Activated naive CD4-positive, alpha-beta T cell treated with Interleukin-2 at 50 U/mL for 16 hours (primary cell): ENCODE measurements at regions not wholly inside any gene's neighbourhood (a gene's known extent, or its start where the extent isn't known, plus 50 kb on each side); places are given as distances from the start of the nearest gene placed in this dataset.

Source experiments
- DNase-seq: peaks from one replicate; pipeline ENCODE4 v3.0.0-alpha.2; 2020

DNA sequence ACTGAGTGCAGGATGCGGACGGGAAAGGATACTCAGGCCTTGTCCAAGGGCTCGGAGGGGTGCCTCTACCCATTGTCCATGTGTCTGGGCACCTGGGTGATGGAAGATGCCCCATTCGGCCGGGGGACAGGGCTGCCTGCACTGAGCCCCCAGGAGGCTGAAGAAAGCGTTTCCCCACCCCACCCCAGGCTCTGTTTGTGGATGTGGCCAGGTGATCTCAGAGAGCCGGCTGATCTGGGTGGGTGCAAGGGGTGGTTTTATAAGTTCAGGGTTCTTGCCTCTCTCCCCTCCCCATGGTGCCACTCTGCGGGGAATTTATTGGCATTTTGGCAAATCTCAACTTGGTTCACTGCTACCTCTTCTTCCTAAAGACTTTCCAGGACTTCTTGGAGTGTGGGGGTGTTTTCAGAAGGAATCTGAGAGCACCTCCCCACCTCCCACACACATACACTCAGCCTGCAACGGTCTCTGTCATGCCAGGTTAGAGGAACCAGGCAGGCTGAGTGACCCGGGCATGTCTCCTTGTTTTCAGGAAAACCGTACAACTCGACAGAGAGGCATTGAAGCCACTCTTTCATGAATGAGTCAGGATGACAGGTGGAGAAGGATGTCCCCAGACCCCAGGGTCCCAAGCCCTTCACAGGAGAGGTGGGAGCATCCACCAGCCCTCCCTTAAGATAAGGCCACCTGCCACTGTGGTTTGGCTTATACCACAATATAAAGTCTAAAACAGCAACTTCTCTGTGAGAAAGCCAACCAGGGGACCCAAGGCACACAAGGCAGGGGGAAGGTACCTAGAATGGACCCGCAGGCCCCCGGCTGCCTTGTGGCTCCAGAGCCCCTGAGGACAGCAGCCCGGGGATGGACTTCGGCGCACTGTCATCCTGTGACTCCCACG, 174.9 kb downstream of the ETS2 start:
- no peak for DNase-seq

DNA sequence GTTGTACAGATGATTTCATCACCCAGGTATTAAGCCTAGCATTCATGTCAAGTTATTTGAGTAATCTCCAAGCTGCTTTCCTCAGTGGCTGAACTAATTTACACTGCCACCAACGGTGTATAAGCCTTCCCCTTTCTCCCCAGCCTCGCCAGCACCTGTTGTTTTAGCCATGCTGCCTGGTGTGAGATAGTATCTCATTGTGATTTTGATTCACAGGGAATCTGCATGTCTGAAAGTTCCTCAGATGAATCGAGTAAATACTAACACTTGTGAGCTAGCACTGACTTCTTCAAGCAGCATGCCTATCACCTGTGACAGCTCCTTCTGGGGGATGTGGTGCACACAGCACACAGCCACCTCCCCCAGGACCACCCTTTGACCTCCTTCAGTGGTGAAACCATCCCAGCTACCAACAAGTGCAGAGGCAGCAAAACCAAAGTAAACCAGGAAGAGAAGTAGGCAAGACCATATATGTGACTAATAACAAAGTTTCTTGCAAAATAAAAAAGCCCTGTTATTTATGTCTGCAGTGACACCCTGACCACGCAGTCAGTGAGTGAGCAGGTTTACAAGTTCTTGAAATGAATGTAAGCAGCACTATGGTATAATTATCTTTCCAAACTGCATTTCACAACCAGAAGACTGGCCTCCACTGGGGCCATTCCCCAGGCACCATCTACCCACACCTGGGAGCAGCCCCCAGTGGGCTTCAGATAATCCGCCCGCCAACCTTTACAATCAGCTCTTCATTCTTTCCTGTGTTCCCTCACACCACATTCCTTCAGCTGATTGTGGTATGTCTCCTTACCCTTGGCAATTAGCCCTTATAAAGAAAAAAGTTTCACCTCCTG, 173.8 kb downstream of the ETS2 start:
- DNase-seq: no peak

DNA sequence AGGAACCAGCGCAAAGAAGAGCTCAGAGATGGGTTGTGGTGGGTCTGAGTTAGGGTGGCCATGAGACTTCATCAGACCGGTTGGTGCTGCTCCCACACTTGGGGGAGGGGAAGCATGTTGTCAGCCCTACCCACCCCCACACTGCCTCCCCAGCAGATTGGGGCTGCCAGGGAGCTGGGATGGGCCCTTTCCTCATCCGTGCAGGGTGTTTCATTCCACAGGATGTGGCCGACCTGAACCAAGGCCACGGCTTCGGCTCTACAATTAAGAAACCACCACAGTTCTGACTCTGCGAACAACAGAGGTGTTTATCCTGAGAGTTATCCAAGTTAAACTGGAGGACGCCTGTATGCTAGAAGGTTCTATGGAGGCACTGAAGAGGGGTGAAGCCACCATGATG, 171.2 kb downstream of the ETS2 start:
- no peak for DNase-seq

DNA sequence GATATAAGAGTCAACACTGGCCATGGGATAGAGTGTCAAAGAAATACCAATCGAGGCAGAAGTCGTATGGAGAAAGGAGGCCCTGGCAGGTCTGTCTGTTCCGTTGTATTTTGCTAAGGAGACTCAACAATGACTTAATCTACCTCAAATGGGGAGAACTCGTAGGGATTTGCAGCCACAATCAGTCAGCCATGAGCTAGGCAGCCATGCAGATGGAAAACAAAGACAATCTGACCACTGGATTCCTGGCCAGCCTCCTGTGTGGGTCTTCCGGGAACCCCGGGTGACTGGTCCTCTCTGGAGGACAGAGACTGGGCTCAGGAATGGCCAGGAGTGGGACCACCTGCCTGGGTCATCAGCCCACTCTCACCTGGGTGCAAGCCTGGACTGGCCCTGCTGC, 167.8 kb downstream of the ETS2 start:
- DNase-seq: no peak

DNA sequence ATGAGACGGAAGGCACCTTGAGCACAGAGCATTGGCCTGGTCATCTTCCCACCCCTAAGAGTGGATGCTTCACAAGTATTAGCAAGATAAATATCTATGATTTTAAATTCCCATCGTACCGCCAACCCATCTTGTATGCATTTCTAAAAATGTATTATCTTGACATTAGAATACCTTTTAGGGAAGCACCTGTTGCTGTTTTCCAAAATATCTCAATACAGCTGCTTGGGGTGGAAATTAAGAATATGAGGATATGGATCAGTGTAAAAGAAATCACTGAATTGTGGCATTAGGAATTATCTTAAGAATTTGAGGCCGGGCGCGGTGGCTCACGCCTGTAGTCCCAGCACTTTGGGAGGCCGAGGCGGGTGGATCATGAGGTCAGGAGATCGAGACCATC, 166.3 kb downstream of the ETS2 start:
- DNase-seq: no peak

DNA sequence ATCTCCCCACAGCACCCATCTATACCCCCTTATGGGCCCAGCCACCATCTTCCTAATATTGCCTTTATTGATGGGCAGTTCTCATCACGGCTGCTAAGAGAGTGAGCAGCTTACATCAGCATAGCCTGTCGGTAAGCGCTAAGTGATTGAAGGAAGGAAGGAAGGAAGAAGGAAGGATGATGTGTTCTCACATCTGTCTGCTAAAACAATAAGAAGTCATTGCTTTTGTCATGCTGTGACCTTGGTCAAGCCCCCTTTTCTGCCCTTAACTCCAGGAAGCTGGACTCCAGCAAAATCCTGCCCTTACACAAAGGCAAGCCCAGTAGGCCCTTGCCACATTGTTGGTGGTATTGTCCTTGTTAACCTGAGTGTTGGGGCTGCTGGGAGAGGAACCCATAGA, 165.0 kb downstream of the ETS2 start:
- no peak for DNase-seq

DNA sequence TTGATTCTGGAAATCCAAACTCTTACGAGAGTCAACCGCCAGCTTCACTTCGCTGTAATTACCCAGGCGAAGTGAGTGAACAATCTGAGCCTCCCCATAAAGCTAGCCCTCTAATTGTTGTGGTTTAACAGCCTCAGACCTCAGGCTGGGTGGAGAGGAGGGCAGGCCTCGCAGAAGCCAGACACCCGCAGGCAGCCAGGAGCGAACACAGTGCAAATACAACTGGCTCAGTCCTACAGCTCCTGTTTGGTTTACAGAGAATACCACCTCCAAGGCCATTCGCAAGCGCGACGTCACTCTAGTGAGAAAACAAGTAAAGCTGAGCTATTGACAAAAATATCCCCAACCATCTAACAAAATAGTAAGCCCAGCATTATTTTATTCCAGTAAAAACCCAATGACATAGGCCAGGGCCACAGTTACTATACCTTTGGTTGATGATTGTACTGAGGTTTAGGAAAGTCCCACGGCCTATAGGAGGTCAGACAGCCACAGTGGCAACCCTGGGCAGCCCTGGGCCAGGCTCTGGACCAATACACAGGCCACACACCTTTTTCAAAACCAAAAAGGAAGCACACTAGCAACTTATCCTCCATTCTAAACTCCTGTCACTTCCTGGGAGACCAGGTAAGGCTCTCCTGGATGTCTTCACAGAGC, 163.3 kb downstream of the ETS2 start:
- DNase-seq: no peak

DNA sequence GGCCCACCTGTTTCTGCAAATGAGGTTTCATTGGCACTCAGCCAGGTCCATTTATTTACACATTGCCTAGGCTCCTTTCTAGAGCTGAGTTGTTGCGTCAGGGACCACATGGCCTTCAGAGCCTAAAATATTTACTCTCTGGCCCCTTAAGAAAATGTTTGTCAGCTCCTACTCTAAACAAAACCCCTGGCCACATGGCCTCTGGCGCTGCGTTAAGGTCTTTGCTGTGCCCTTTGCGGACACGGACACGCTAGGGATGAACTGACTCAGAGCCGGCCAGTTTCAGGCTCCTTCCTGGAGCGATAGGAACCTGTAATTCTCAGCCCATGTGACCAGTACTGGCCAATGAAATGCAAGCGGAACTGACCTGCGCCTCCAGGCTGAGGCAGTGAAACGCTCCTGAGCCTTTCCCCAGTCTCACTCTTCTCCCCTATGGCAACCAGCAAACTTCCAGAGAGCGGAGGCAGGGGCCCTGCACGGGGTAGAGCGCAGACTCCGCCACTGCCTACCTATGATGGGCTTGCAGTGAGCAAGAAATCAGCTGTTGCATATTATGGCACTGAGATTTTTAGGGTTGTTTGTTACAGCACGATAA, 160.3 kb downstream of the ETS2 start:
- DNase-seq: no peak

DNA sequence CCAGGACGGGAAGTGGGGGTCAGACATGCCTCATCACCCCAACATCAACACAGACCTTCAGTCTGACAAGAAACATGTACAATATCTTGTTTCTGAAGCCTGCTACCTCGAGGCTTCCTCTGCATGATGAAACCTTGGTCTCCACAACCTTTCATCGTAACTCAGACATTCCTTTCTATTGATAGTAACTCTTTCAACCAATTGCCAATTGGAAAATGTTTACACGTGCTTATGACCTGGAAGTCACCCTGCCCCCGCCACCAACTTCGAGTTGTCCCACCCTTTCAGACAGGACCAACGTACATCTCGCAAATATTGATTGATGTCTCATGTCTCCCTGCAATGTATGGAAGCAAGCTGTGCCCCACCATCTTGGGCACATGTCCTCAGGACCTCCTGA, 159.5 kb downstream of the ETS2 start:
- DNase-seq: no peak

DNA sequence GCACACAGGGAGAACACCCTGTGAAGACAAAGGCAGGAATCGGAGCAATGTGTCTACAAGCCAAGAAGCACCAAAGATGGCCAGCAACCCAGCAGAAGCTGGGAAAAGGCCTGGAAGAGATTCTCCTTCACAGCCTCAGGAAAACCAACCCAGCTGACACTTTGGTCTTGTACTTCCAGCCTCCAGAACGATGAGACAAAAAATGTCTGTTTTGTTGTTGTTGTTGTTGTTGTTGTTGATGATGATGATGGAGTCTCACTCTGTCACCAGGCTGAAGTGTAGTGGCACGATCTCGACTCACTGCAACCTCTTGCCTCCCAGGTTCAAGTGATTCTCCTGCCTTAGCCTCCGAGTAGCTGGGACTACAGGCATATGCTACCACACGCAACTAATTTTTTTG, 157.3 kb downstream of the ETS2 start:
- no peak for DNase-seq

DNA sequence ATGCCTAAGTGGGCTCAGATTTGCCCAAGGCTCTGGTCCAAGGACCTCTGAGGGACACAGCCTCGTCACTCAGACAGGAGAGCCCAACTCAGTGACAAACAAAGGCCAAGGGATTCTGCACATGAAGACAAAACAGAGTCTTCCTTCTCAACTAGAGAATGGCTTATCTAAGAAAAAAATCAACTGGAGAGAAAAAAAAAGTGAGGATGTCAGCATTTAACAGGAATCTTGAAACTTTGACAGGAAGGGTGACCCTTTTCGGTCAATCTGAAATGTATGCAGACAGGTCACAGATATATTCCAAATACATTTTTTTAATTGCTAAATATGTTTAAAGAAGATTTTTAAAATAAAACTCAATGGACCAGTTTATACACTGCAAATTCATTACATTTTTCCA, 154.5 kb downstream of the ETS2 start:
- no peak for DNase-seq

DNA sequence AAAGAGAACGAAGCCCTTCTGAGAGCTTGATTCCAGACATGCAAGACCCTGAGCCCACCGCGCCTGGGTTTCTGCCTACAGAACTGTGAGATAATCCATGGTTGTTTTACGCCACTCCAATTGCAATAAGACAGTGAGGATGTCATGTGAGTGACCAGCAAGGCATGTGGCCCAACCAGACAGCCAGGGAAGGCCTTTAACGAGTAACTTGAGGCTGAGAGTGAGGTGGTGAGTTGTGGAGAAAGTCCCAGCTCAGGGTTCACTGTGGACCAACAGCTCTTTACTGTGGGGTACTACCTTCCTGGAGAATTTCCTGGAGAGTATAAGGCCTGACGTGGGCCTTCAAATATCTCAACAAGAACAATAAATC, 153.9 kb downstream of the ETS2 start:
- no peak for DNase-seq

DNA sequence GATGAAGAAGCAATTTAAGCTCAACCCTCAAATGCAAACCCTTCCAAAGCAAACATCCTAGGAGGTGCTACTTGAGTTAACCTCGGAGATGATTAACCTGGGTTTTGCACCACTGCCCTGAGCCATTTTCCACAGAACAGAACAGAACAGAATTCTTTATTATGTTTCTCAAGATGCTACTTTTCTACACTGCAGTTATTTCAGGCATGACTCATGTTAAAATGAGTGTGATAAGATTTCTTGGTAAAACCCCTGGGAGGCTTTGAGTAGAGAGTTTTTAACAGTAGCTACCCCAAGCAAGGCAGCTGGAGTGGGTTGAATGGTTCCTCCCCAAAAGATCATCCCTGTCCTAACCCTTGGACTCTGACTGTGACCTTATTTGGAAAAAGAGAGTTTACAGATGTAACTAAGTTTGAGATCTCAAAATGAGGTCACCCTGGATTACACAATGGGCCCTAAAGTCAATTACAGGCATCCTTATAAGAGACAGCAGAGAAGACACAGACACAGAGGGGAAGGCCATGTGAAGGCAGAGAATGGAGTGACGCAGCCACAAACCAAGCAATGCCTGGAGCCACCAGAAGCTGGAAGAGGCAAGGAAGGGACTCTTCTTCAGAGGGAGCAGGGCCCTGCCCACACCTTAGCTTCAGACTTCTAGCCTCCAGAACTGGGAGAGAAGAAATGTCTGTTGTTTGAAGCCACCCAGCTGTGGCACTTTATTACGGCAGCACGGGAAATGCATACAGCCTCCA, 153.4 kb downstream of the ETS2 start:
- no peak for DNase-seq

DNA sequence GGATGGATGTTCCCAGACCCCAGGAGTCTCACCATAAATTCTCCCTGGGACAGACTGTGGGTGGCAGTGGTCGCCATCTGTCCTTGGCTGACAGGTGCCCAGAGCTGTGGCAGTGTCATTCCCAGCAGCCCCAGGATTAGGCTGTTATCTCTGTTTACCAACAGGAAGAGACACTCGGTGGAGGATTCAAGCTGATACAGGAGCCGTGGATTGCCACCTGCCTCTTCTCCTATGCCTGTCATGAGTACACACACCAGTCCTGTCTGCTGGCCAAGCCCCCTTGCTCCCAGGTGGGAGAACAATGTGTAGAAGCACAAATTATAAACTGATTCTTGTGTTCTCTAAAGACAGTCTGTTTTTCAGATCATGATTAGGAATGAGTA, 152.6 kb downstream of the ETS2 start:
- no peak for DNase-seq

DNA sequence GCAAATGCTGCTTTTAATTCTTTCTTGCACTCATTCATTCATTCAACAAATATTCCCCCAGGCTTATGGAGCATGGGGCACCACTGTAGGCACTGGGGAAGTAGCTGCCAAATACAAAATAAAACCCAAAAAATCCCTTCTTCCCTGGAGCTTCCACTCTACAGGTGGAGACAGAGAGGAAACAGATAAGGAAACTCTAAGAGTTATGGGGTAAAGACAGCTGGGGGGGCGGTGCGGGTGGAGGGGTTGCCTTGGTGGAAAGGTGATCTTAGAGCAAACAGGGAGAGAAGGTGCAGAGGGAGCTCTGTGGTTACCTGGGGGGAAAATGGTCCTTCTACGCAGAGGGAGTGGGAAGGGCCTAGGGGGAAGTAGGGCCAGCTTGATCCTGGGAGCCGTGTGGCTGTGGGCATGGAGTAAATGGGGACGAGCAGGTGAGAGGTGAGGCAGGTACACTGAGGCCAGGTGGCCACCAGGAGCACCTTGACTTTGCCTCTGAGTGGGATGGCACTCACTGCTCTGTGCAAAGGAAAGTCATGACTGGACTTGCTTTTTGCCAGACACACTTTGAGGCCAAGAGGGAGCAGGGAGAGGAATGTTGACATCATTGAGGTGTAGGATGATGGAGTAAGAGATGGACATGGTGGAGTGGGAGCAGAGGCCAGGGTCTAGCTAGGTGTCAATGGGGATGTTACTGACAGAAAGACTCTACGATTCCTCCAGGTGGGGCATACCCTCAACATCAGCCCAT, 152.0 kb downstream of the ETS2 start:
- no peak for DNase-seq

DNA sequence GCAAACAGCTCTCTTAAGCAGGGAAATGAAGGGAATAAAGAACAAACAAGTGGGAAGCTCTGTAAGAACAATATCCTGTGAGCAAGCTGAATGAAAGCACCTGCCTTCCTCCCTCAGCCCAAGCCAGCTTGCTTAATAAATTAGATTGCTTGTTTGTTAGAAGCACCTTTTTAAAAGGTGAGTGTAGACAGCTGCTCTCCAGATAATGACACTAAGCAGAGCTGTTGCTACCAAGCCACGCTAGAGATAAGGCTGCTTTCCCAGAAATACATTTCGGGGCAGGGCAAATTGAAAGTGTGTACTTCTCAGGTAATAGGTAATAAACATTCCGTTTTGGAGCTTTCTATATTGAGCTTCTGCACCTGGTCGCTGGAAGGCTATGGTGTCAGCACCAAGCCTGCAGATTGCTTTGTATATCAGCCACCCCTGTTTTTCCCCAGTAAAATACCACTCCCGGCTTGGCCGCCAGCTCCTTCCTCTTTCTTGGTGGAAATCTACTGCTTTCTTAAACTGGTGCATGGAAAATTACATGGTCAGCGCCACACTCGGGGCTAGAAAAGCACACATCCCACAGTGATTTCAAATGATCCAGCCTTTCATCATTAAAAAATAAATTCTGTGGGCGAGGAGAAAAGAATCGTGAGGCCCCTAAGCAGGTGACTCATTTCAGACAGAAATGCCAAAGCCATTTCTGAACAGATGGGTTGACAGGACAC, 151.3 kb downstream of the ETS2 start:
- no peak for DNase-seq

DNA sequence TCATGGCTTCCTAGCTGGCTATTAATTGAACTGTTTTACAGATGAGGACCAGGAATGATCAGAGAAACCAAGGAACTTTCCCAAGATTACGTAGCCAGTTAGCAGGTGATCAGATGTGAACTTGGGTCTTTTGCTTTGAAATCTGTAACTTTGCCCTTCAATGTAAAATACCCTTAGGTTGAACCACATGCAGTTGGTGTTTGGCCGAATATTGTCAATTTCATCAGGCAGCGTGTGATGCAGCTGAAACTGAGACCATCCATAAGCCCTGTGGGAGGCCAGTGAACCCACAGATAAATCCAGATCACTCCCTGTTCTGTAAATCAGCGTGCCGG, 150.8 kb downstream of the ETS2 start:
- no peak for DNase-seq

DNA sequence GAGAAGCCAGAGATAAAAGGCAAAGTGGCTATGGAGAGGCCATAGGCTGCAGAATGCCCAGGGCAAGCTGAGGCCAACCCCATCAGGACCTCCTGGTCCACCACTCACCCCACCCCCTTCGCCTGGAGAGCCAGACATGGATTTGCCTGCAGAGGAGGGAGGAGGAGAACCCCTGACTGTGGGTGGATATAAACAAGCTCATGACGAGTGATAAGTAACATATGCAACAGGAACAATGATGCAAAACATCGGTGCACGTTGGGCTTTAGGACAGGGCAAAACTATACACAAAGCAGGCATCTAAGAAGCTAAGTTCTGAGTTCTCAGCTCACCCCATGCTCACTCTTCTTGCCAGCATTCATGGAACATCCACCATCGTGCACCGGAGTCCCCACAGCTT, 150.3 kb downstream of the ETS2 start:
- no peak for DNase-seq

DNA sequence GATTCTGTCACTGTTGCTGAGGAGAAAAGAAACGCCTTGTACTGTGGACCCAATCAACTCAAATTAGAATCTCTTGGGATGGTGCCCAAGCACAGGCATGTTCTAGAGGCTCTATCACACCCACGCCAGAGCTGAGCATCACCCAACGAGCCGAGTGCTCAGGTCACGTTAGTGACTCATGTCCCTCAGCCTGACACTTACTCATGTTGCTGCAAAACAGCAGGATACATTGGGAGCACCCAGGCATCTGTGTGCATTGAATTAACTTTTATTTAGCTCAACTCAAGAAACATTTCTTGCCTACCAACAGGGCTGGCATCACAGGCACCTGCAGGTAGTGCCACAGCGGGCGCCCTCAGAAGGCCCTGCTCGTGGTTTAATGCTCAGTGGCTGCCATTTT, 149.8 kb downstream of the ETS2 start:
- no peak for DNase-seq

DNA sequence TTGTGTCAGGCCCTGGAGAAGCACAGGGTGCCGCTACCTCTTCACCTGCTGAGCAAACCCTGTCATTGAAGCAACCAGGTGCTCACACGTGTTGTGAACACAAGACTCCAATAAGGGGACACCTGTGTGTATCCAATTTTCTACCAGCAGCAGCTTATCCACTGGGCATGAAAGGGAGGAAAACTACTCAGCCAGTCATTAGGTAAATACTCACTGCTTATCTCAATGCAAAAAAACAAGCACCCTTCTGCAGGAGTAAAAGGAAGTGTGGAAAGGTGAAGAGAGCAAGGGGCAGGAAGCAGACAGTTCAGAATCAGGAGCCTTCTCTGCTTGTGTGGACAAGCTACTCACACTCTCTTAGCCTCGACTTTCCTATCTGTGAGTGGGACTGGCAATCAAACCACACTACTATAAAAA, 148.9 kb downstream of the ETS2 start:
- no peak for DNase-seq

DNA sequence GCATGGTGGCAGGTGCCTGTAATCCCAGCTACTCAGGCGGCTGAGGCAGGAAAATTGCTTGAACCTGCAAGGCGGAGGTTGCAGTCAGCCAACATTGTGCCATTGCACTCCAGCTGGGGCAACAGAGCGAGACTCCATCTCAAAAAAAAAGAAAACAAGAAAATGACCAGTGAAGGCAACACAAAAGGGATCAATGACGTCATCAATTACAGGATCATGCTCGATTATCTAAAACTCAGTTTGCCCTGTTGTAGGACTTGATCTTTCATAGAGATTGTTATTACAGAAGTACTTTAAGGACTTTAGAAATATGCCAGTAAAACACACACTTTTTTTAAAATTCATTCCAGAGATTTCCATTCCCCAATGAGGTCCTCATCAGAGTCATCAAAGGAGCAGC, 147.8 kb downstream of the ETS2 start:
- DNase-seq: no peak
